ENCODE measurements at regions not wholly inside any gene's neighbourhood (a gene's known extent, or its start where the extent isn't known, plus 50 kb on each side); places are given as distances from the start of the nearest gene placed in this dataset.

DNA sequence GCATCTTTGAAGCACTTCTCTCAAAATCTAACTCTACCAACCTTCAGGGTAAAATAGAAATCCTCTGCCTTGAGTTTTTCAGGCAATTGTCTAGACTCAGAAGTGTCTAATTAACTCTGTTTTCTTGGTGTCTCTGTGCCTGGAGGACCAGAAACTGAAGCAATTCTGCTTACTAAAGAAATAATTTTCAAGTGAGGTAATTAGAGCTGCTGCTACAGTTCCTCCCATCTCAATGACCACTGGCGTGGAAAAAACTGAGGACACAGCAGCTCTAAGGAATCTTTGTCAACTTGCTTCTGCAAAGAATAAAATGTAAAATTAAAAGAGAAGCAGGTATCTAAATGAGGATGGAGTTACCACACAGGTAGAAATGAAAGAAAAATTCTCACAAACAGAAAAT, 785.0 kb downstream of the PRELID2 start:
- H3K27me3 ChIP-seq: no peaks in the 10 kb centered on the region
- no peak for DNase-seq
- H3K9me3 ChIP-seq: no peaks in the 10 kb centered on the region
- TF ChIP-seq, protein P1, sequence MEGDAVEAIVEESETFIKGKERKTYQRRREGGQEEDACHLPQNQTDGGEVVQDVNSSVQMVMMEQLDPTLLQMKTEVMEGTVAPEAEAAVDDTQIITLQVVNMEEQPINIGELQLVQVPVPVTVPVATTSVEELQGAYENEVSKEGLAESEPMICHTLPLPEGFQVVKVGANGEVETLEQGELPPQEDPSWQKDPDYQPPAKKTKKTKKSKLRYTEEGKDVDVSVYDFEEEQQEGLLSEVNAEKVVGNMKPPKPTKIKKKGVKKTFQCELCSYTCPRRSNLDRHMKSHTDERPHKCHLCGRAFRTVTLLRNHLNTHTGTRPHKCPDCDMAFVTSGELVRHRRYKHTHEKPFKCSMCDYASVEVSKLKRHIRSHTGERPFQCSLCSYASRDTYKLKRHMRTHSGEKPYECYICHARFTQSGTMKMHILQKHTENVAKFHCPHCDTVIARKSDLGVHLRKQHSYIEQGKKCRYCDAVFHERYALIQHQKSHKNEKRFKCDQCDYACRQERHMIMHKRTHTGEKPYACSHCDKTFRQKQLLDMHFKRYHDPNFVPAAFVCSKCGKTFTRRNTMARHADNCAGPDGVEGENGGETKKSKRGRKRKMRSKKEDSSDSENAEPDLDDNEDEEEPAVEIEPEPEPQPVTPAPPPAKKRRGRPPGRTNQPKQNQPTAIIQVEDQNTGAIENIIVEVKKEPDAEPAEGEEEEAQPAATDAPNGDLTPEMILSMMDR (IDR thresholded peaks at IDR 0.05): no peak
- ATAC-seq: no peak
- H3K27ac ChIP-seq: no peak overlapping the region
- intact Hi-C loops (cut with DNase I): no loop called here
- H3K4me1 ChIP-seq: no peaks in the 10 kb centered on the region
- H3K36me3 ChIP-seq: no peaks in the 10 kb centered on the region
- no peak overlapping the region for H3K4me3 ChIP-seq

DNA sequence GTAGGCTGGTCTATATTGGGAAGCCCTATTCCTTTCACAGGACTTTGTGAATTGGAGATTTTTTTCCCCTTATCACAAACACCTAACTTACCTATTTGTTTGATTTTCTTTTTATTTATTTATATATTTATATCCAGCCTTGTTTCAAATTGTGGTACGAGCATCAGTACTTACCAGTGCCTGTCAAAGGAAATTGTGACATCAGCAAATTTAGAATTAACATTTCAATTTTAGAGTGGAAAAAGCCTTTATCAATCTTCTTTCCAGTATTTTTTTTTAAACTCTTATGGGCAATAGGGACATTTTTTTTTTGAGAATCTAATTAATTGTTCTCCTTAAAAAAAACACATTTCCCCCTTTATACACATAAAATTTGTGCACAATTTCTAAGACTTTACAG, 790.2 kb downstream of the PRELID2 start:
- H3K27ac ChIP-seq: no peak overlapping the region
- ATAC-seq (no peak), DNase-seq (no peak)
- H3K36me3 ChIP-seq: no peaks in the 10 kb centered on the region
- H3K27me3 ChIP-seq: no peaks in the 10 kb centered on the region
- TF ChIP-seq, protein P1 (IDR thresholded peaks at IDR 0.05): no peak
- no peaks in the 10 kb centered on the region for H3K4me1 ChIP-seq
- intact Hi-C loops (cut with DNase I): no loop called here
- H3K9me3 ChIP-seq: peaks cover 0 to 7% of the 10 kb centered on the region in 2 donors
- no peak overlapping the region for H3K4me3 ChIP-seq

GRCh38 chr5:145028626-145029025, 806.5 kb downstream of the PRELID2 start:
- intact Hi-C loops (cut with DNase I): no loop called here
- ATAC-seq: no peak

DNA sequence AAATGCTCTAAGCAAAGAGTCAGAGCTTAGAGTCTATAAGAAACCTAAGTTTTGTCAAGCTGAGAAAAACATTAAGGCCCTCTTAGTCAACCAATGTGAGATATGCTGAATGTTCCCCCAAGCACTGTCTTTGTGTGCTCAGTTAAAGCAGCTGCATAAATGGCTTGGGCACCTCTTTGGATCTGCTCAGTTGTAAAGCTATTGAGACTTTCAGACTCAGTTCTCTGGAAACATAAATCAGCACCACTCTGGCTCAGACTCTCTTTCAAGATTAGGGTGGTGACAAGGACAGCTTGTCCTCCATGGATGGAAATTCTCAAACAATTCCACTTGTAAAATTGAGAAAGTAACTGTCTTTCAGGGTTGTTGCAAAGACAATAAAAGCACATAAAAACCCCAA, 807.9 kb downstream of the PRELID2 start:
- Histone ChIP-seq H3K4me1 (no peaks in the 10 kb centered on the region), H3K4me3 (no peak overlapping the region), H3K27ac (no peak overlapping the region), H3K9me3 (no peaks in the 10 kb centered on the region), H3K36me3 (no peaks in the 10 kb centered on the region), H3K27me3 (no peaks in the 10 kb centered on the region)
- ATAC-seq: no peak
- no peak for DNase-seq
- TF ChIP-seq, protein P1 (IDR thresholded peaks at IDR 0.05): no peak
- intact Hi-C loops (cut with DNase I): no loop called here

More at GRCh38 chr5:145028626-145029025, 806.5 kb downstream of the PRELID2 start:
- no peaks in the 10 kb centered on the region for H3K36me3 ChIP-seq
- no peaks in the 10 kb centered on the region for H3K4me1 ChIP-seq
- TF ChIP-seq, protein P1 (IDR thresholded peaks at IDR 0.05): no peak
- no peak overlapping the region for H3K27ac ChIP-seq
- no peaks in the 10 kb centered on the region for H3K27me3 ChIP-seq
- no peak overlapping the region for H3K4me3 ChIP-seq
- no peak for DNase-seq
- H3K9me3 ChIP-seq: no peaks in the 10 kb centered on the region

DNA sequence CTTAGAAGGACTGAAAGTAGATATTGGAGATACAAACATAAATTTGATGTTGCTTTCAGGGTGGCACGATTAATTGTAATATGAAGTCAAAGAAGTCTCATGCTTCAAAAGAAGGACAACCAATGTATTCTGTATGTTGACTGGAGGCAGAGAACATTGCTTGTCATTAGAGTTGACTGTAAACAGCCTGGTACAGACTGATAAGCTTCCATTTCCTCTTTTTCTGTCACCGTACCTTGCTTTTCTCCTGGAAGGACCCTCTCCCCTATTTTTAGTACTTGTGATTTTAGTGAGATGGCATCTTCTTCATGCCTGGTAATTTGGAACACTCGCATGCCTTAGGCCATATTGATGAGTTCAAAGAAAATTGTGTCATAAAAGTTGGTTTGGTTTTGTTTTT, 809.4 kb downstream of the PRELID2 start:
- intact Hi-C loops (cut with DNase I): no loop called here
- Histone ChIP-seq H3K36me3 (no peaks in the 10 kb centered on the region), H3K4me1 (no peaks in the 10 kb centered on the region), H3K4me3 (no peak overlapping the region), H3K27me3 (no peaks in the 10 kb centered on the region), H3K27ac (no peak overlapping the region), H3K9me3 (no peaks in the 10 kb centered on the region)
- DNase-seq: no peak
- TF ChIP-seq, protein P1 (IDR thresholded peaks at IDR 0.05): no peak
- no peak for ATAC-seq

All from left lung (tissue), 4 donors.